ENCODE measurements at regions not wholly inside any gene's neighbourhood (a gene's known extent, or its start where the extent isn't known, plus 50 kb on each side); places are given as distances from the start of the nearest gene placed in this dataset.

DNA sequence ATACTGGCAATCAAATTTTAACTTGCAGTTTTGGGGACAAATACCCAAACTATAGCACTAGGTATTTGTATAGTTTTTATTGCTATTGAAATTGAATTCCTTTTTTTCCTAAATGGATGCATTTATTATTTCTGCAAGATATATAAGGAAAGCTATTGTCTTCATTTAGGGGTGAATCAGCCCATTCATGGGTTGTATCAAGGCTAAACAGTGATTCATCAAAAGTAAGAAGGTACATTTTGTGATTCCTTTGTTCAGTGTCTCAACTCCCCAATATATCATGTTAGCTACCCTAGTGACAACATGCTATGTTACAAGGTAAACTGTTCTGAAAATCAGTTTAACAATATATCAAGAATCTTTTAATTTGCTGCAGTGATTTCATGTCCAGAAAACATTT lies 185.7 kb downstream of the PLK2 start:
- TF ChIP-seq CTBP1 (IDR thresholded peaks at IDR 0.05; ENCODE audit: borderline replicate concordance), result no peak
- no peak for TF ChIP-seq L3MBTL2 (conservative IDR thresholded peaks at IDR 0.05)
- no peak for TF ChIP-seq FOXK2 (IDR thresholded peaks at IDR 0.05)
- TF ChIP-seq ZNF384 (IDR thresholded peaks at IDR 0.05), result no peak
- TF ChIP-seq ELF4 (IDR thresholded peaks at IDR 0.05), result no peak
- TF ChIP-seq SP1 (IDR thresholded peaks at IDR 0.05), result no peak
- TF ChIP-seq SUZ12 (IDR thresholded peaks at IDR 0.05), result no peak
- no peak for TF ChIP-seq TARDBP (IDR thresholded peaks at IDR 0.05)
- TF ChIP-seq FOXA1 (IDR thresholded peaks at IDR 0.05), result no peak
- no peak for TF ChIP-seq ARNT (IDR thresholded peaks at IDR 0.05)
- TF ChIP-seq HDGF (IDR thresholded peaks at IDR 0.05; ENCODE audit: borderline replicate concordance), result no peak
